HG03060 (cell line): ENCODE measurements at regions not wholly inside any gene's neighbourhood (a gene's known extent, or its start where the extent isn't known, plus 50 kb on each side); places are given as distances from the start of the nearest gene placed in this dataset.

Source experiments
- ATAC-seq: cut with Tn5 transposase; IDR thresholded peaks from one replicate; pipeline ENCODE4 v1.9.1; 2021; ENCODE audit warnings: low read depth, moderate number of reproducible peaks; ENCODE audit not compliant: unreplicated experiment

GRCh38 chr2:8193146-8193545, 488.7 kb upstream of the ID2 start:
- no peak for ATAC-seq

- no peak for ATAC-seq
Measured at GRCh38 chr2:8193686-8194615, 487.9 kb upstream of the ID2 start.

GRCh38 chr2:8195784-8196183, 486.1 kb upstream of the ID2 start:
- ATAC-seq: no peak

GRCh38 chr2:8196316-8196715, 485.5 kb upstream of the ID2 start:
- no peak for ATAC-seq

GRCh38 chr2:8197101-8197500, 484.8 kb upstream of the ID2 start:
- no peak for ATAC-seq

GRCh38 chr2:8197825-8198224, 484.0 kb upstream of the ID2 start:
- no peak for ATAC-seq

- ATAC-seq: no peak
Measured at GRCh38 chr2:8198766-8199382, 483.0 kb upstream of the ID2 start.

GRCh38 chr2:8202132-8202531, 479.7 kb upstream of the ID2 start:
- peak; percentile 96 for ATAC-seq

GRCh38 chr2:8203364-8203763, 478.5 kb upstream of the ID2 start:
- no peak for ATAC-seq

GRCh38 chr2:8204711-8205110, 477.1 kb upstream of the ID2 start:
- ATAC-seq: no peak

GRCh38 chr2:8209494-8209893, 472.4 kb upstream of the ID2 start:
- ATAC-seq: no peak

- no peak for ATAC-seq
Measured at GRCh38 chr2:8211384-8211783, 470.5 kb upstream of the ID2 start.

- no peak for ATAC-seq
Measured at GRCh38 chr2:8212239-8212638, 469.6 kb upstream of the ID2 start.

GRCh38 chr2:8214036-8214615, 467.7 kb upstream of the ID2 start:
- no peak for ATAC-seq

- ATAC-seq: no peak
Measured at GRCh38 chr2:8215159-8215863, 466.5 kb upstream of the ID2 start.

- no peak for ATAC-seq
Measured at GRCh38 chr2:8215982-8216381, 465.9 kb upstream of the ID2 start.

GRCh38 chr2:8216397-8216796, 465.5 kb upstream of the ID2 start:
- no peak for ATAC-seq

- ATAC-seq: no peak
Measured at GRCh38 chr2:8217468-8218030, 464.3 kb upstream of the ID2 start.

- ATAC-seq: no peak
Measured at GRCh38 chr2:8219096-8219495, 462.8 kb upstream of the ID2 start.

- ATAC-seq: no peak
Measured at GRCh38 chr2:8219631-8220355, 462.1 kb upstream of the ID2 start.
